ENCODE measurements at regions not wholly inside any gene's neighbourhood (a gene's known extent, or its start where the extent isn't known, plus 50 kb on each side); places are given as distances from the start of the nearest gene placed in this dataset.
"Not testable (repeated sequence)": the region's sequence is repeated elsewhere in the genome, so short reads cannot be mapped to it uniquely, and the experiment has no call there.

GRCh38 chr6:114934079-114934478, 591.3 kb upstream of the HS3ST5 start:
- TF ChIP-seq JUN (IDR thresholded peaks at IDR 0.05; ENCODE audit: borderline replicate concordance, insufficient read depth, insufficient read length, low read depth) (no peak), EZH2 (IDR thresholded peaks at IDR 0.05; ENCODE audit: borderline replicate concordance, low read depth, low read length, severe bottlenecking) (no peak), POLR2AphosphoS5 (IDR thresholded peaks at IDR 0.05; ENCODE audit: insufficient read depth, low read depth, low read length) (no peak), GATA2 (IDR thresholded peaks at IDR 0.05; ENCODE audit: insufficient read depth, insufficient read length, low read depth, low read length) (no peak), MYC (IDR thresholded peaks at IDR 0.05; ENCODE audit: low read depth, low read length) (no peak), POLR2A (IDR thresholded peaks at IDR 0.05; ENCODE audit: low read depth, low read length) (no peak), MAX (IDR thresholded peaks at IDR 0.05; ENCODE audit: insufficient read depth, insufficient read length) (no peak), FOS (IDR thresholded peaks at IDR 0.05; ENCODE audit: borderline replicate concordance, insufficient read depth, low read length) (no peak)
- TF ChIP-seq, protein P1, sequence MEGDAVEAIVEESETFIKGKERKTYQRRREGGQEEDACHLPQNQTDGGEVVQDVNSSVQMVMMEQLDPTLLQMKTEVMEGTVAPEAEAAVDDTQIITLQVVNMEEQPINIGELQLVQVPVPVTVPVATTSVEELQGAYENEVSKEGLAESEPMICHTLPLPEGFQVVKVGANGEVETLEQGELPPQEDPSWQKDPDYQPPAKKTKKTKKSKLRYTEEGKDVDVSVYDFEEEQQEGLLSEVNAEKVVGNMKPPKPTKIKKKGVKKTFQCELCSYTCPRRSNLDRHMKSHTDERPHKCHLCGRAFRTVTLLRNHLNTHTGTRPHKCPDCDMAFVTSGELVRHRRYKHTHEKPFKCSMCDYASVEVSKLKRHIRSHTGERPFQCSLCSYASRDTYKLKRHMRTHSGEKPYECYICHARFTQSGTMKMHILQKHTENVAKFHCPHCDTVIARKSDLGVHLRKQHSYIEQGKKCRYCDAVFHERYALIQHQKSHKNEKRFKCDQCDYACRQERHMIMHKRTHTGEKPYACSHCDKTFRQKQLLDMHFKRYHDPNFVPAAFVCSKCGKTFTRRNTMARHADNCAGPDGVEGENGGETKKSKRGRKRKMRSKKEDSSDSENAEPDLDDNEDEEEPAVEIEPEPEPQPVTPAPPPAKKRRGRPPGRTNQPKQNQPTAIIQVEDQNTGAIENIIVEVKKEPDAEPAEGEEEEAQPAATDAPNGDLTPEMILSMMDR (IDR thresholded peaks at IDR 0.05; ENCODE audit: extremely low read depth in 1 of 2, insufficient read depth in 1 of 2, low read depth in 1 of 2, low read length in 2 of 2), result no peak
- POLR2A ChIA-PET, result no interaction called here
- Histone ChIP-seq H3K79me2 (ENCODE audit: control insufficient read depth, insufficient read depth, low read length) (no peaks in the 10 kb centered on the region), H2AFZ (ENCODE audit: low read depth, low read length) (no peak overlapping the region), H4K20me1 (replicated peaks; ENCODE audit: control insufficient read depth, extremely low read depth, insufficient read depth, low read length) (no peaks in the 10 kb centered on the region), H3K27ac (ENCODE audit: insufficient read depth, low read depth, low read length) (no peak overlapping the region), H3K36me3 (ENCODE audit: control insufficient read depth in 2 of 2, extremely low read depth in 1 of 2, insufficient read depth in 2 of 2, low read length in 2 of 2) (no peaks in the 10 kb centered on the region), H3K9ac (replicated peaks; ENCODE audit: extremely low read depth, insufficient read depth, low read length) (no peak overlapping the region), H3K27me3 (ENCODE audit: control insufficient read depth in 2 of 2, insufficient read depth in 2 of 2, low read length in 2 of 2) (no peaks in the 10 kb centered on the region), H3K4me2 (ENCODE audit: insufficient read depth, low read length) (no peak overlapping the region), H3K4me3 (replicated peaks in 1 of 3; ENCODE audit: insufficient read depth in 1 of 3, low read depth in 1 of 3, low read length in 3 of 3) (no peak overlapping the region), H3K4me1 (ENCODE audit: control insufficient read depth, extremely low read depth, insufficient read depth, low read length) (no peaks in the 10 kb centered on the region), H3K9me1 (replicated peaks; ENCODE audit: control insufficient read depth, extremely low read depth, insufficient read depth, low read length) (no peaks in the 10 kb centered on the region), H3K9me3 (replicated peaks; ENCODE audit: control insufficient read depth, insufficient read depth, low read length) (no peaks in the 10 kb centered on the region)
- FAIRE-seq, result no peak
- dilution Hi-C loops (cut with MboI; ENCODE audit: extremely low pct_ligation_motif_present, low sequenced_read_pairs), result no loop called here
- no TSS peak for BruUV-seq (replicated peaks)
- CTCF ChIA-PET, result no interaction called here
- intact Hi-C loops (cut with micrococcal nuclease), result no loop called here
- no peak for DNase-seq (ENCODE audit: low read depth, low spot score)

GRCh38 chr6:114928731-114929130, 585.9 kb upstream of the HS3ST5 start:
- BruUV-seq (replicated peaks); H3K9ac ChIP-seq (replicated peaks; ENCODE audit: extremely low read depth, insufficient read depth, low read length); H3K9me3 ChIP-seq (replicated peaks; ENCODE audit: control insufficient read depth, insufficient read depth, low read length); POLR2A ChIA-PET; DNase-seq (ENCODE audit: low read depth, low spot score); CTCF ChIA-PET; H3K4me2 ChIP-seq (ENCODE audit: insufficient read depth, low read length); H3K9me1 ChIP-seq (replicated peaks; ENCODE audit: control insufficient read depth, extremely low read depth, insufficient read depth, low read length); FAIRE-seq; H4K20me1 ChIP-seq (replicated peaks; ENCODE audit: control insufficient read depth, extremely low read depth, insufficient read depth, low read length); H3K36me3 ChIP-seq (ENCODE audit: control insufficient read depth in 2 of 2, extremely low read depth in 1 of 2, insufficient read depth in 2 of 2, low read length in 2 of 2); H2AFZ ChIP-seq (ENCODE audit: low read depth, low read length); dilution Hi-C loops (cut with MboI; ENCODE audit: extremely low pct_ligation_motif_present, low sequenced_read_pairs); H3K4me1 ChIP-seq (ENCODE audit: control insufficient read depth, extremely low read depth, insufficient read depth, low read length); H3K27me3 ChIP-seq (ENCODE audit: control insufficient read depth in 2 of 2, insufficient read depth in 2 of 2, low read length in 2 of 2); H3K4me3 ChIP-seq (replicated peaks in 1 of 3; ENCODE audit: insufficient read depth in 1 of 3, low read depth in 1 of 3, low read length in 3 of 3); intact Hi-C loops (cut with micrococcal nuclease); H3K27ac ChIP-seq (ENCODE audit: insufficient read depth, low read depth, low read length); H3K79me2 ChIP-seq (ENCODE audit: control insufficient read depth, insufficient read depth, low read length): not testable (repeated sequence)
